Left renal cortex interstitium (tissue), 4 donors: ENCODE measurements at regions not wholly inside any gene's neighbourhood (a gene's known extent, or its start where the extent isn't known, plus 50 kb on each side); places are given as distances from the start of the nearest gene placed in this dataset.
A peak's percentile ranks its signal among the peaks of the same experiment; 100 is the strongest.

Experiments used
- DNase-seq, 4 donors: peaks; one replicate each; pipeline ENCODE4 v3.0.0-alpha.2; 2013; ENCODE audit warnings: low read depth in 4 of 4, low spot score in 2 of 4, missing footprints in 1 of 4

DNA sequence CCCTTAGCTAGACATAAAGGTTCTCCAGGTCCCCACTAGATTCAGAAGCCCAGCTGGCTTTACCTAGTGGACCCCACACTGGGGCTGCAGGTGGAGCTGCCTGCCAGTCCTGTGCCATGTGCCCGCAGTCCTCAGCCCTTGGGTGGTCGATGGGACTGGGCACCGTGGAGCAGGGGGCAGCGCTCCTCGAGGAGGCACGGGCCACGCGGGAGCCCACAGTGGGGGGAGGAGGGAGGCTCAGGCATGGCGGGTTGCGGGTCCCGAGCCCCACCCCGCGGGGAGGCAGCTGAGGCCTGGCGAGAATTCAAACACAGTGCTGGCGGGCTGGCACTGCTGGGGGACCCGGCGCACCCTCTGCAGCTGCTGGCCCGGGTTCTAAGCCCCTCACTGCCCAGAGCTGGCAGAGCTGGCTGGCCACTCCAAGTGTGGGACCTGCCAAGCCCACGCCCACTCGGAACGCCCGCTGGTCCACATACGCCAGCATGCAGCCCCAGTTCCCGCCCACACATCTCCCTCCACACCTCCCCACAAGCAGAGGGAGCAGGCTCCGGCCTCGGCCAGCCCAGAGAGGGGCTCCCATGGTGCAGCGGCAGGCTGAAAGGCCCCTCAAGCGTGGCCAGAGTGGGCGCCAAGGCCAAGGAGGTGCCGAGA is 119.7 kb upstream of the NRXN1 start:
- DNase-seq, result no peak

DNA sequence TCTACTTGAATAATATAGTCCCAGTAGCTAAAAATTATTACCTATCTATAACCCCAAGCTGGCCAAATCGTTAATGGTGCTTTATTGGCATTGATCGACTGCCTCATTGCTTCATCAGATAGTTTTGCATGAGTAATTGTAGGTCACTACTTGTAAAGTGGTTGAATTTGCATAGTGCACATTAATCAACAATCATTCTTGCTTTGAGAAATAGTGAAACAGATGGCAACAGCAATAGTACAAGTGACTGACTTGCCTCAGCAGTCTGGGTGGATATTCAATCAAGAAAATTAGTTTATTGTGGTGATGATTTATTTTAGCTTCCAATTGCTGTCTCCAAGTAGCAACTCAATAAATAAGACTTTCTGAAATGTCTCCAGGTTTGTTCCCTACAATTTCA is 117.8 kb upstream of the NRXN1 start:
- no peak for DNase-seq

DNA sequence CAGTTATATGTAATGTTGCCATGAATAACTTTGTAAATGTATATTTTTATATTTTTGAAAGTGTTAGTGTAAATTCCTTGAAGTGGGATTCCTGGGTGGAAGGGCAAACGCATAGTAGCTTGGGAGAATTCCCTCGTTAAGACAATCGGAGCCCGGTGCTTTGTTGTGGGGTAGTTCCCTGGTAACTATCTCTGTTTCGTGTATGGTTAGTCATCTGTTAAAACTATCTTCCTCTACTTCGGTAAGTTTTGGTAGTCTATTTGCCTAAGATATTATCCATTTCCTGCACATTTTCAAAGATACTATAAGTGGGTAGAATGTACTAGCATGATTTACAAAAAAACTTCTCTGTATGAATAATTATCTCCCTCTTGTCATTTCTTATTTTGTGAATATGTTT is 113.8 kb upstream of the NRXN1 start:
- DNase-seq, result no peak

GRCh38 chr2:51120754-51121280 is 88.9 kb upstream of the NRXN1 start:
- DNase-seq, result no peak

- no peak for DNase-seq
Observed at GRCh38 chr2:51111532-51111931, 79.6 kb upstream of the NRXN1 start.

GRCh38 chr2:51108794-51109193 is 76.9 kb upstream of the NRXN1 start:
- no peak for DNase-seq

- DNase-seq, result no peak
Observed at GRCh38 chr2:51107841-51108240, 75.9 kb upstream of the NRXN1 start.

- no peak for DNase-seq
Observed at GRCh38 chr2:51105811-51106210, 73.9 kb upstream of the NRXN1 start.

DNA sequence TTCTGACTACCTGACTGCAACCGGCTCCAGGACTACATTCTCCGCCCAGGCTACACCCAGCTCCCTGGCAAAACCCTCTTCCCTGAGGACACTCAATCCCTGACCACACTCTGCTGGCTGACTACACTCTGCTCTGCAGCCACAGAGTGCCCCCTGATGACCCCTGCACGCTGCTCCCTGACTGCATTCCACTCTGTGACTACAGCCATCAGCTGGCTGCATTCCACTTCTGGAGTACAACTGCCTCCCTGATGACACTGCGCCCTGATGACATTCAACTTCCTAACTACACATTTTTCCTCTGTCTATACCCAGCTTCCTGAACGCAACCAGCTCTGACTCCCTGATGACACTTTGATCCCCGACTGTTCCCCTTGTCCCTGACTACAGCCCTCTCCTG is 71.3 kb upstream of the NRXN1 start:
- peak in 1 of 4 donors; percentile 18 for DNase-seq

- no peak for DNase-seq
Observed at GRCh38 chr2:51093016-51093415, 61.1 kb upstream of the NRXN1 start.

GRCh38 chr2:51085420-51086068 is 53.6 kb upstream of the NRXN1 start:
- DNase-seq, result no peak

- no peak for DNase-seq
Observed at GRCh38 chr2:51084750-51085149, 52.8 kb upstream of the NRXN1 start.
